ENCODE measurements at regions not wholly inside any gene's neighbourhood (a gene's known extent, or its start where the extent isn't known, plus 50 kb on each side); places are given as distances from the start of the nearest gene placed in this dataset.

- Histone ChIP-seq H3F3A (ENCODE audit: insufficient read depth, low read length) (no peaks in the 10 kb centered on the region), H3K9me3 (replicated peaks; ENCODE audit: insufficient read depth, low read length) (no peaks in the 10 kb centered on the region)
Observed at GRCh38 chr2:238638100-238638981, 209.5 kb upstream of the TWIST2 start.

GRCh38 chr2:238638982-238639628 lies 208.8 kb upstream of the TWIST2 start:
- H3K4me1 ChIP-seq (ENCODE audit: low read length) = no peaks in the 10 kb centered on the region
- H3K9me2 ChIP-seq (replicated peaks; ENCODE audit: insufficient read depth, low read length) = no peaks in the 10 kb centered on the region
- no peaks in the 10 kb centered on the region for H4K20me1 ChIP-seq (ENCODE audit: insufficient read depth, low read length)
- H3K9ac ChIP-seq (ENCODE audit: low read length) = no peak overlapping the region
- no peak overlapping the region for H3K4me2 ChIP-seq (ENCODE audit: low read depth, low read length)
- H3K36me3 ChIP-seq (replicated peaks; ENCODE audit: insufficient read depth, low read length) = no peaks in the 10 kb centered on the region
- H3K27ac ChIP-seq (ENCODE audit: low read length) = no peak overlapping the region
- no peaks in the 10 kb centered on the region for H3K79me2 ChIP-seq (ENCODE audit: low read length)
- H2AFZ ChIP-seq (ENCODE audit: low read length) = no peak overlapping the region
- no peak for TF ChIP-seq EZH2 (optimal IDR thresholded peaks at IDR 0.05; ENCODE audit: low read depth, low read length)
- TF ChIP-seq, protein P1, sequence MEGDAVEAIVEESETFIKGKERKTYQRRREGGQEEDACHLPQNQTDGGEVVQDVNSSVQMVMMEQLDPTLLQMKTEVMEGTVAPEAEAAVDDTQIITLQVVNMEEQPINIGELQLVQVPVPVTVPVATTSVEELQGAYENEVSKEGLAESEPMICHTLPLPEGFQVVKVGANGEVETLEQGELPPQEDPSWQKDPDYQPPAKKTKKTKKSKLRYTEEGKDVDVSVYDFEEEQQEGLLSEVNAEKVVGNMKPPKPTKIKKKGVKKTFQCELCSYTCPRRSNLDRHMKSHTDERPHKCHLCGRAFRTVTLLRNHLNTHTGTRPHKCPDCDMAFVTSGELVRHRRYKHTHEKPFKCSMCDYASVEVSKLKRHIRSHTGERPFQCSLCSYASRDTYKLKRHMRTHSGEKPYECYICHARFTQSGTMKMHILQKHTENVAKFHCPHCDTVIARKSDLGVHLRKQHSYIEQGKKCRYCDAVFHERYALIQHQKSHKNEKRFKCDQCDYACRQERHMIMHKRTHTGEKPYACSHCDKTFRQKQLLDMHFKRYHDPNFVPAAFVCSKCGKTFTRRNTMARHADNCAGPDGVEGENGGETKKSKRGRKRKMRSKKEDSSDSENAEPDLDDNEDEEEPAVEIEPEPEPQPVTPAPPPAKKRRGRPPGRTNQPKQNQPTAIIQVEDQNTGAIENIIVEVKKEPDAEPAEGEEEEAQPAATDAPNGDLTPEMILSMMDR (IDR thresholded peaks at IDR 0.05; ENCODE audit: low read length) = no peak
- no peak for TF ChIP-seq EZH2phosphoT487 (IDR thresholded peaks at IDR 0.05; ENCODE audit: low read length)
- H3K9me3 ChIP-seq (replicated peaks; ENCODE audit: insufficient read depth, low read length) = no peaks in the 10 kb centered on the region
- DNase-seq = no peak
- H3F3A ChIP-seq (ENCODE audit: insufficient read depth, low read length) = no peaks in the 10 kb centered on the region
- H3K27me3 ChIP-seq (replicated peaks; ENCODE audit: insufficient read depth, low read length) = peaks cover 18% of the 10 kb centered on the region
- no peak overlapping the region for H3K4me3 ChIP-seq (ENCODE audit: low read length)

More at GRCh38 chr2:238638100-238638981, 209.5 kb upstream of the TWIST2 start:
- TF ChIP-seq EZH2phosphoT487 (IDR thresholded peaks at IDR 0.05; ENCODE audit: low read length) (no peak), EZH2 (optimal IDR thresholded peaks at IDR 0.05; ENCODE audit: low read depth, low read length) (no peak)
- TF ChIP-seq, protein P1 (IDR thresholded peaks at IDR 0.05; ENCODE audit: low read length) = no peak
- Histone ChIP-seq H3K4me1 (ENCODE audit: low read length) (no peaks in the 10 kb centered on the region), H3K9me2 (replicated peaks; ENCODE audit: insufficient read depth, low read length) (no peaks in the 10 kb centered on the region), H3K27ac (ENCODE audit: low read length) (no peak overlapping the region), H4K20me1 (ENCODE audit: insufficient read depth, low read length) (no peaks in the 10 kb centered on the region), H3K4me3 (ENCODE audit: low read length) (no peak overlapping the region), H3K79me2 (ENCODE audit: low read length) (no peaks in the 10 kb centered on the region), H3K4me2 (ENCODE audit: low read depth, low read length) (no peak overlapping the region), H3K9ac (ENCODE audit: low read length) (no peak overlapping the region), H3K27me3 (replicated peaks; ENCODE audit: insufficient read depth, low read length) (peaks cover 22% of the 10 kb centered on the region), H2AFZ (ENCODE audit: low read length) (no peak overlapping the region), H3K36me3 (replicated peaks; ENCODE audit: insufficient read depth, low read length) (no peaks in the 10 kb centered on the region)
- no peak for DNase-seq

- Histone ChIP-seq H4K20me1 (ENCODE audit: insufficient read depth, low read length) (no peaks in the 10 kb centered on the region), H3K9me2 (replicated peaks; ENCODE audit: insufficient read depth, low read length) (no peaks in the 10 kb centered on the region), H3K27me3 (replicated peaks; ENCODE audit: insufficient read depth, low read length) (peaks cover 12% of the 10 kb centered on the region), H3F3A (ENCODE audit: insufficient read depth, low read length) (no peaks in the 10 kb centered on the region), H3K4me1 (ENCODE audit: low read length) (no peaks in the 10 kb centered on the region), H3K79me2 (ENCODE audit: low read length) (no peaks in the 10 kb centered on the region), H2AFZ (ENCODE audit: low read length) (no peak overlapping the region), H3K4me3 (ENCODE audit: low read length) (no peak overlapping the region), H3K4me2 (ENCODE audit: low read depth, low read length) (no peak overlapping the region), H3K27ac (ENCODE audit: low read length) (no peak overlapping the region), H3K36me3 (replicated peaks; ENCODE audit: insufficient read depth, low read length) (no peaks in the 10 kb centered on the region), H3K9ac (ENCODE audit: low read length) (no peak overlapping the region), H3K9me3 (replicated peaks; ENCODE audit: insufficient read depth, low read length) (no peaks in the 10 kb centered on the region)
- DNase-seq = no peak
- TF ChIP-seq EZH2 (optimal IDR thresholded peaks at IDR 0.05; ENCODE audit: low read depth, low read length) = no peak
- no peak for TF ChIP-seq EZH2phosphoT487 (IDR thresholded peaks at IDR 0.05; ENCODE audit: low read length)
- TF ChIP-seq, protein P1 (IDR thresholded peaks at IDR 0.05; ENCODE audit: low read length) = no peak
Observed at GRCh38 chr2:238640486-238640885, 207.4 kb upstream of the TWIST2 start.
